Spleen (tissue), 11 donors: ENCODE measurements at regions not wholly inside any gene's neighbourhood (a gene's known extent, or its start where the extent isn't known, plus 50 kb on each side); places are given as distances from the start of the nearest gene placed in this dataset.
"Not testable (repeated sequence)": the region's sequence is repeated elsewhere in the genome, so short reads cannot be mapped to it uniquely, and the experiment has no call there.

Experiments used
- DNase-seq: peaks from one replicate; pipeline ENCODE4 v3.0.0-alpha.2; 2020
- H3K27ac ChIP-seq, 8 donors: fragments of 200-600 bp; sonication (generic) in 7 of 8; 1 replicate in 4 of 8; 2 replicates in 4 of 8; pipeline versions ENCODE4 v1.5.0 to v1.8.0; 2016 to 2021; ENCODE audit warnings: inconsistent platforms in 4 of 8, mild to moderate bottlenecking in 4 of 8, moderate library complexity in 1 of 8
- H3K27me3 ChIP-seq, 7 donors: fragments of 200-600 bp; sonication (generic) in 6 of 7; replicated peaks in 1 of 7; 1 replicate in 4 of 7; 2 replicates in 3 of 7; pipeline versions ENCODE4 v1.5.0 to v1.8.0; 2016 to 2021; ENCODE audit warnings: inconsistent platforms in 3 of 7, mild to moderate bottlenecking in 1 of 7
- H3K36me3 ChIP-seq, 6 donors: fragments of 200-600 bp; sonication (generic) in 5 of 6; 1 replicate in 4 of 6; 2 replicates in 2 of 6; pipeline versions ENCODE4 v1.5.0 to v1.8.0; 2016 to 2021; ENCODE audit warnings: inconsistent platforms in 2 of 6
- H3K4me1 ChIP-seq, 6 donors: fragments of 200-600 bp; sonication (generic) in 5 of 6; 1 replicate in 3 of 6; 2 replicates in 3 of 6; pipeline versions ENCODE4 v1.5.0 to v1.8.0; 2016 to 2021; ENCODE audit warnings: inconsistent platforms in 3 of 6
- H3K4me3 ChIP-seq, 8 donors: fragments of 200-600 bp; sonication (generic) in 7 of 8; 1 replicate in 4 of 8; 2 replicates in 4 of 8; pipeline versions ENCODE4 v1.5.0 to v1.8.0; 2016 to 2021; ENCODE audit warnings: inconsistent platforms in 4 of 8, mild to moderate bottlenecking in 4 of 8, moderate library complexity in 2 of 8
- H3K9me3 ChIP-seq, 8 donors: fragments of 200-600 bp; sonication (generic) in 7 of 8; 1 replicate in 4 of 8; 2 replicates in 4 of 8; pipeline versions ENCODE4 v1.5.0 to v1.8.0; 2016 to 2021; ENCODE audit warnings: inconsistent platforms in 4 of 8
- CTCF ChIP-seq, 11 experiments: fragments of 200-600 bp in 7 of 11; fragments of 450-650 bp in 4 of 11; sonication (generic) in 4 of 11; IDR thresholded peaks in 8 of 11; conservative IDR thresholded peaks in 3 of 11; 1 replicate in 7 of 11; 2 replicates in 4 of 11; pipeline versions ENCODE4 v1.4.0 to v1.8.0; 2016 to 2021; ENCODE audit warnings: antibody characterized with exemption in 11 of 11, inconsistent platforms in 4 of 11, mild to moderate bottlenecking in 1 of 11
- POLR2A ChIP-seq, 3 donors: fragments of 450-650 bp; IDR thresholded peaks; one replicate each; pipeline ENCODE4 v1.5.1; 2017; ENCODE audit warnings: antibody characterized with exemption in 3 of 3, mild to moderate bottlenecking in 1 of 3
- POLR2AphosphoS5 ChIP-seq, 3 donors: sonication (generic); formaldehyde crosslinking; IDR thresholded peaks; one replicate each; pipeline ENCODE4 v1.5.1; 2017; ENCODE audit warnings: antibody characterized with exemption in 3 of 3
- WGBS, 5 donors: extraction: QIAGEN DNeasy Blood & Tissue Kit in 3 of 5; methylation state at CpG; one replicate each; pipeline versions ENCODE4 v1.1.5 to v1.1.7; 2013 to 2018; 5-methylcytosine and 5-hydroxymethylcytosine counted together
- intact Hi-C: fragments of 100-400 bp; cut with DNase I; formaldehyde crosslinking; loops from one replicate; pipeline ENCODE4 v1.15.0; 2023; ENCODE audit warnings: low total_unique reads
- donor health status: healthy with polysubstance abuse.
- donor health status: DM: no; HTN: no; CAD: no; lungs with moderate emphysema.
- donor health status: DM: no; HTN: no; CAD: no.
- donor health status: Bipolar disorder and iron deficiency.
- donor health status: healthy.
- donor health status: DM: no; HTN: no; CAD: no.
- donor health status: DM: yes; HTN: yes; CAD: no.

GRCh38 chr2:209002054-209002453 lies 421.8 kb upstream of the MAP2 start:
- no peak overlapping the region for H3K4me3 ChIP-seq
- intact Hi-C loops, result no loop called here
- no peaks in the 10 kb centered on the region for H3K27me3 ChIP-seq
- H3K27ac ChIP-seq, result no peak overlapping the region
- no peak for TF ChIP-seq POLR2A (IDR thresholded peaks at IDR 0.05)
- no peak for TF ChIP-seq POLR2AphosphoS5 (IDR thresholded peaks at IDR 0.05)
- TF ChIP-seq CTCF (IDR thresholded peaks at IDR 0.05 in 8 of 11, conservative IDR thresholded peaks at IDR 0.05 in 3 of 11), result no peak
- no peaks in the 10 kb centered on the region for H3K36me3 ChIP-seq
- WGBS, 5 donors, result 76 to 93% (median 86%) methylated on average over 1 of the region's 1 CpG
- H3K9me3 ChIP-seq, result peaks cover 0 to 44% (median 27%) of the 10 kb centered on the region in 8 donors
- H3K4me1 ChIP-seq, result no peaks in the 10 kb centered on the region
- no peak for DNase-seq

- DNase-seq, result no peak
- Histone ChIP-seq H3K9me3 (peaks cover 0 to 47% (median 31%) of the 10 kb centered on the region in 8 donors), H3K4me1 (no peaks in the 10 kb centered on the region), H3K36me3 (no peaks in the 10 kb centered on the region), H3K27me3 (no peaks in the 10 kb centered on the region), H3K4me3 (no peak overlapping the region), H3K27ac (no peak overlapping the region)
- TF ChIP-seq CTCF (IDR thresholded peaks at IDR 0.05 in 8 of 11, conservative IDR thresholded peaks at IDR 0.05 in 3 of 11) (no peak), POLR2AphosphoS5 (IDR thresholded peaks at IDR 0.05) (no peak), POLR2A (IDR thresholded peaks at IDR 0.05) (no peak)
- 78 to 88% (median 85%) methylated on average over 1 of the region's 1 CpG for WGBS, 5 donors
- intact Hi-C loops, result no loop called here
These were observed 418.5 kb upstream of the MAP2 start for GRCh38 chr2:209005371-209005770.

GRCh38 chr2:209008636-209009287 lies 415.1 kb upstream of the MAP2 start:
- H3K36me3 ChIP-seq, result no peaks in the 10 kb centered on the region
- WGBS, 5 donors, result 76 to 93% (median 89%) methylated on average over 2 of the region's 2 CpGs
- no peaks in the 10 kb centered on the region for H3K4me1 ChIP-seq
- H3K27me3 ChIP-seq, result no peaks in the 10 kb centered on the region
- intact Hi-C loops, result no loop called here
- no peak overlapping the region for H3K27ac ChIP-seq
- TF ChIP-seq POLR2AphosphoS5 (IDR thresholded peaks at IDR 0.05), result no peak
- no peak for TF ChIP-seq POLR2A (IDR thresholded peaks at IDR 0.05)
- TF ChIP-seq CTCF (IDR thresholded peaks at IDR 0.05 in 8 of 11, conservative IDR thresholded peaks at IDR 0.05 in 3 of 11), result no peak
- DNase-seq, result no peak
- H3K9me3 ChIP-seq, result peaks cover 0 to 36% (median 31%) of the 10 kb centered on the region in 8 donors
- no peak overlapping the region for H3K4me3 ChIP-seq

GRCh38 chr2:209018633-209019032 lies 405.2 kb upstream of the MAP2 start:
- H3K4me3 ChIP-seq, intact Hi-C loops, H3K27me3 ChIP-seq, H3K4me1 ChIP-seq, H3K36me3 ChIP-seq, DNase-seq, H3K27ac ChIP-seq: not testable (repeated sequence)
- WGBS, 5 donors, result 83 to 91% (median 86%) methylated on average over 6 of the region's 6 CpGs
- peaks cover 0 to 19% (median 0%) of the 10 kb centered on the region in 8 donors for H3K9me3 ChIP-seq
